GM12892 (cell line): ENCODE measurements at regions not wholly inside any gene's neighbourhood (a gene's known extent, or its start where the extent isn't known, plus 50 kb on each side); places are given as distances from the start of the nearest gene placed in this dataset.

ENCODE experiments used
- DNase-seq: peaks from one replicate; pipeline ENCODE4 v3.0.0; 2011; ENCODE audit not compliant: insufficient read length
- FAIRE-seq: peaks from 2 replicates; lab custom pipeline; 2011; peaks lifted over from hg19 to GRCh38; lab: Jason Lieb, UNC
- POLR2A ChIP-seq: IDR thresholded peaks from 2 replicates; pipeline ENCODE4 v1.6.1; 2011; ENCODE audit warnings: low read depth, low read length, control low read depth
- POLR2AphosphoS5 ChIP-seq: IDR thresholded peaks from 2 replicates; pipeline ENCODE4 v1.6.1; 2011; ENCODE audit warnings: low read depth, low read length, control low read depth
- TAF1 ChIP-seq: IDR thresholded peaks from 2 replicates; pipeline ENCODE4 v1.6.1; 2011; ENCODE audit warnings: low read depth, mild to moderate bottlenecking, control low read depth, low read length, borderline replicate concordance

GRCh38 chr1:222275001-222275728, 272.7 kb downstream of the HHIPL2 start:
- TF ChIP-seq POLR2A (no peak), TAF1 (no peak), POLR2AphosphoS5 (no peak)
- no peak for FAIRE-seq
- DNase-seq, result no peak

DNA sequence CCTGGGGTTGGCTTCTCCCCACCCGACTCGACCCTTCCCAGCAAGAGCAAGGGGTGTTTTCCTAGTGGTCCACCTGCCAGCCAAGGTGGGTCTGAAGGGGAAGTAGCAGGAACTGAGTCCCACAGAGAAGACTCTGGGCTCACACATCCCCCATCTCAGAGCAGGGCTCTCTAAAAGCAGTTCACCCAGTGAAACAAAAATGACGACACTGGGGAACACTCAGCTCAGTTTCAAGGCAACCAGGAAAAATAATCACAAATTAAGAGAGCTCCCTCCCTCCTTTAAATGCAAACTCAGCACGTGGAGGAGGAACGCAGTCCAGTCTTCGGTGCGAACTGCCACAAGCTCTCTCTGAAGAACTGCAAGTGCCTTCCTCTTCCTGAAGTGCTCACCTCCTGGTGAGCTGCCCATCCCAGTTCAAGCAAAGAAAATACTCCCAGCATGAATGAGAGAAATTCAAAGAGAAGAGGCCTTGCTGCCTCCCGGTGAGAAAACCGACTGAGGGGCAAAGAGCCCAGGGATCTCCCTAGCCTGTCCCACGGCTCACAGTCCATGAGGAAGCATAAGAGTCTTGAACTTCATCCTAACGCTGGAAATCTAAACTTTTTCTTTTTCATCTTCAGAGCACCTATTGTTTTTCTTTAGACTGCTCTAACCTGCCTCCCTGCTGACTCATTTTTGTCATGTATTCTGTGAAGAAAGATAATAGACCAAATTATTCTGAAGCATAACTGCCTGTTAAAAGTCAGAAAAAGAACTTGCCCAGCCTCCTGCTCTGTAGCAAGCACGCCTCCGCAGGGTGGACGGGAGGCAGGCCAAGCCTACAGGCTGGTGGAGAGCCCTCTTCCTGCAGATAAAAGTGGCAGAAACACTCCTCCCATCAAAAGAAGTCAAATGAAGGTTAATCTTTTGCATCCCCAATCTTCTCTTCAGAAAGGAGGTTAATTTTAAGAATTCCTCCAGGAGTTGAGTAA, 281.4 kb downstream of the HHIPL2 start:
- TF ChIP-seq TAF1 (no peak), POLR2A (no peak), POLR2AphosphoS5 (no peak)
- FAIRE-seq, result no peak
- no peak for DNase-seq

- no peak for FAIRE-seq
- no peak for TF ChIP-seq TAF1
- no peak for DNase-seq
Measured at GRCh38 chr1:222263791-222264190, 284.1 kb downstream of the HHIPL2 start.

DNA sequence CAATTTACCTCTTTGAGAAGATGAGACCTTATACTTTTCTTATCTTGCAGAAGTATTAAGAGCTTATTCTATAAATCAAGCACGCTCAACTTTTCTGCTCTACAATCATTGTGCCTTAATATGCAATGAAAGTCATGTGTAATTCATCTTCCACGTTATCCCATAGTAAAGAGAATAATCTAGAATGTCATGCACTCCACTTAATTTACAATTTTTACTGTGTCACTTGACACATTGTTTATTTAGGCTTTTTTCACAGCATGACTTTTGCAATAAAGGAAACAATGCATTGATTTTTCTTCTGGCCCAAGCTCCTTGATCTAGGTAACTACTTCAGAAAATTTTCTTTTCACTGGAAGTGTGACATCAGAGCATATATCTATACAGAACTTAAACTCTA, 290.9 kb downstream of the HHIPL2 start:
- no peak for FAIRE-seq
- no peak for DNase-seq
- no peak for TF ChIP-seq POLR2AphosphoS5
- TF ChIP-seq TAF1, result no peak
- no peak for TF ChIP-seq POLR2A

GRCh38 chr1:222256058-222256457, 291.8 kb downstream of the HHIPL2 start:
- no peak for TF ChIP-seq TAF1
- no peak for TF ChIP-seq POLR2AphosphoS5
- no peak for TF ChIP-seq POLR2A
- DNase-seq, result no peak
- no peak for FAIRE-seq

DNA sequence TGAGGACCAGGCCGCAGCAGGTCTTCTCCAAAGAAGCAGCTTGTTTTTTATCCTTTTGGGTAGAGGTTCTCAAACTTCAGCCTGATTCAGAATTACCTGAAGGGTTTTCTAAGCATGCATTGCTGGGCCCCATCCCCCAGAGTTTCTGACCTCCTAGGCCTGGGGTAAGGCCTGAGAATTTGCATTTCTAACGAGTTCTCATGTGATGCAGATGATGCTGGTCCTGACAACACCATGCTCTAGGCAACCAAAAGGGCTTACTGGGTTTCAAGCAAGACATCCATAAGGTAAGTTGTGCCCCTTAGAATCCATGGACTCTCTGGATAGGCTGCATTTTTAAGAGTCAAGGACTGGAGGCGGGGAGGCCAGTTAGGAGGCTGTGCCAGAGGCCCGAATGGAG, 295.1 kb downstream of the HHIPL2 start:
- DNase-seq (no peak), FAIRE-seq (no peak)
- TF ChIP-seq POLR2A, result no peak
- no peak for TF ChIP-seq POLR2AphosphoS5
- TF ChIP-seq TAF1, result no peak

DNA sequence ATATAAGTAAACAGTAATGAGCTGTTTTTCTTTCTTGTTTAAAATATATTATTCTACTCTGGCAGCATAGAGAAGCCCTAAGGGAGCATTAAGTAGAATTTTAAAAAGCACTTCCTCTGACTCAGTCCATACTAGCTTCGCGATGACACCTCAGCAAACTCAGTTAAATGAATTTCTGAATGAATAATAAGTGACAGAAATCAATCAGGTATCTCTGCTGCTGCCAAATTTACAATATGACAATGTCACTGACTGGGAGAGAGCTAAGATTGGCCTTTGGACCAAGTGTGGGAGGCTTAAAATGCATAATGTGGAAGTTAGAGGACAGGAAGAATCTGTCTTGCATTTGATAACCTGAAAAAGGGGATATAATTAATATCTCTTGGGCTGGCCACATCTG, 296.1 kb downstream of the HHIPL2 start:
- TF ChIP-seq POLR2AphosphoS5, result no peak
- TF ChIP-seq POLR2A, result no peak
- no peak for TF ChIP-seq TAF1
- DNase-seq (no peak), FAIRE-seq (no peak)

DNA sequence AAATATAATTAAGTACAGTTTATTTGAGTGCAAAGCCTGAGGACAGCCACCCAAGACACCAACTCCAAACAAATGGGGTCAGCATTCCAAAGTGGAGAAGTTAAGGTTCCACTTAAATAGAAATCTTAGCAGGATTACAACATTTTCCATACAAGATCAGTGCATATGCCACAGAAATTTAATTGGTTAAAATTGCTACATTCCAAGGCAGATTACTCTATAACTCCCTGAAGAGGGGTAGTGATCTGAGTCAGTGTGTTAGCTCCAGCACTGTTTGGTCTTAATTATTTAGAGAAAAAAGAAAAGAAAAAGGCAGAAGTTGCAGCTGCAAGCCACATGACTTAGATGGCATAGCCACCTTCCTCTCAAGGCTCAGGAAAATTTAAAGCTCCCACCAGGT, 297.5 kb downstream of the HHIPL2 start:
- DNase-seq (no peak), FAIRE-seq (no peak)
- TF ChIP-seq POLR2A (no peak), TAF1 (no peak), POLR2AphosphoS5 (no peak)

- DNase-seq (no peak), FAIRE-seq (no peak)
- TF ChIP-seq POLR2AphosphoS5, result no peak
Measured at GRCh38 chr1:222247811-222248310, 300.0 kb downstream of the HHIPL2 start.

DNA sequence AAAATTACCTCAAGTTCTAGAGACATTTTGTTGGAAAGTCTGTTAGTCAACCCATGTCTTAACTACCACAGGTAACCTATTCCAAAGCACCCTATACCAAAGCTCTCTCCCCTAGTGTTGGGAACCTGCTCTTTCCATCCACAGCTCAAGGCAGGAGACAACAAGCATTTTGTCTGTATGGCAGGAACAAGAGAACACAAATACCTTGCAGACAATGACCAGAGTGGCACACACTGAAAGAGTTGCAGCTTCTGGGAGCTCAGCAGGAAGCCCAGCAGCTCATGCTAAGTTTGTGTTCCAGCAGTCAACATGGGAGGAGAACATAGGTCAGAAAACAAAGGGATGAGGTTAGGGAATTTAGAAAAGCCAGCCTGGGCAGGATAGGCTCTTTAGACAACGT, 300.8 kb downstream of the HHIPL2 start:
- TF ChIP-seq TAF1 (no peak), POLR2AphosphoS5 (no peak), POLR2A (no peak)
- FAIRE-seq, result no peak
- no peak for DNase-seq

- no peak for FAIRE-seq
- DNase-seq, result no peak
- no peak for TF ChIP-seq TAF1
- no peak for TF ChIP-seq POLR2A
- no peak for TF ChIP-seq POLR2AphosphoS5
Measured at GRCh38 chr1:222243902-222244301, 304.0 kb downstream of the HHIPL2 start.
